ENCODE measurements at regions not wholly inside any gene's neighbourhood (a gene's known extent, or its start where the extent isn't known, plus 50 kb on each side); places are given as distances from the start of the nearest gene placed in this dataset.

DNA sequence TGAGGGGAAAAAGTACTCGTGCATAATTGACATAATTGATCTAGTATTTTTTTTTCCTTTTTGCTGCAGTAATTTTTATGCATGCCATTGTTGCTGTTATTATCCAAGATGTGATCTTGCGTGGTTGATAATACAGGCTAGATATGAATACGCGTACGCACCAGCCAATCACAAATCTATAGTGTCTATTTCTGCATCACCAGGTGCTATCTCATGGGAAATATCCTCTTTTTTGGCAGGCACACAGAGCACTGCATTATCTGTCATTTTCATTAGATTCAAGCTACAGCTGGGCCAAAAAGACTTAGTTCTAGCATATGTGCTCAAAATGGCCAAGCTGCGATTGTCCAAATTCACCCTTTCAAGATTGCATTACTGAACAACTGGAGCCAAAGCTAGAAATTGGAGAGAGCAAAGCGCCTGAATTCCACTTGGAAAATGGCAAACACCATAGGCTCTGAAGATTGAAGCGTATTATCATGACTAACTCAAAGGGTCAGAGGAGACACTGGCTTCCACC lies 181.1 kb downstream of the TSHZ3 start:
- no peaks in the 10 kb centered on the region for H3K4me1 ChIP-seq
- no peak for ATAC-seq
- FAIRE-seq, result no peak
- H3K9me3 ChIP-seq, result no peaks in the 10 kb centered on the region
- H3K27ac ChIP-seq, result no peak overlapping the region
- TF ChIP-seq SMC3 (IDR thresholded peaks at IDR 0.05) (no peak), GATA3 (IDR thresholded peaks at IDR 0.05; ENCODE audit: borderline replicate concordance) (no peak), EP300 (IDR thresholded peaks at IDR 0.05) (no peak), BHLHE40 (IDR thresholded peaks at IDR 0.05; ENCODE audit: low read depth, low read length) (no peak), MAZ (IDR thresholded peaks at IDR 0.05; ENCODE audit: borderline replicate concordance, low read depth, low read length) (no peak)
- TF ChIP-seq, protein P1, sequence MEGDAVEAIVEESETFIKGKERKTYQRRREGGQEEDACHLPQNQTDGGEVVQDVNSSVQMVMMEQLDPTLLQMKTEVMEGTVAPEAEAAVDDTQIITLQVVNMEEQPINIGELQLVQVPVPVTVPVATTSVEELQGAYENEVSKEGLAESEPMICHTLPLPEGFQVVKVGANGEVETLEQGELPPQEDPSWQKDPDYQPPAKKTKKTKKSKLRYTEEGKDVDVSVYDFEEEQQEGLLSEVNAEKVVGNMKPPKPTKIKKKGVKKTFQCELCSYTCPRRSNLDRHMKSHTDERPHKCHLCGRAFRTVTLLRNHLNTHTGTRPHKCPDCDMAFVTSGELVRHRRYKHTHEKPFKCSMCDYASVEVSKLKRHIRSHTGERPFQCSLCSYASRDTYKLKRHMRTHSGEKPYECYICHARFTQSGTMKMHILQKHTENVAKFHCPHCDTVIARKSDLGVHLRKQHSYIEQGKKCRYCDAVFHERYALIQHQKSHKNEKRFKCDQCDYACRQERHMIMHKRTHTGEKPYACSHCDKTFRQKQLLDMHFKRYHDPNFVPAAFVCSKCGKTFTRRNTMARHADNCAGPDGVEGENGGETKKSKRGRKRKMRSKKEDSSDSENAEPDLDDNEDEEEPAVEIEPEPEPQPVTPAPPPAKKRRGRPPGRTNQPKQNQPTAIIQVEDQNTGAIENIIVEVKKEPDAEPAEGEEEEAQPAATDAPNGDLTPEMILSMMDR (IDR thresholded peaks at IDR 0.05), result no peak
- TF ChIP-seq, protein P2, sequence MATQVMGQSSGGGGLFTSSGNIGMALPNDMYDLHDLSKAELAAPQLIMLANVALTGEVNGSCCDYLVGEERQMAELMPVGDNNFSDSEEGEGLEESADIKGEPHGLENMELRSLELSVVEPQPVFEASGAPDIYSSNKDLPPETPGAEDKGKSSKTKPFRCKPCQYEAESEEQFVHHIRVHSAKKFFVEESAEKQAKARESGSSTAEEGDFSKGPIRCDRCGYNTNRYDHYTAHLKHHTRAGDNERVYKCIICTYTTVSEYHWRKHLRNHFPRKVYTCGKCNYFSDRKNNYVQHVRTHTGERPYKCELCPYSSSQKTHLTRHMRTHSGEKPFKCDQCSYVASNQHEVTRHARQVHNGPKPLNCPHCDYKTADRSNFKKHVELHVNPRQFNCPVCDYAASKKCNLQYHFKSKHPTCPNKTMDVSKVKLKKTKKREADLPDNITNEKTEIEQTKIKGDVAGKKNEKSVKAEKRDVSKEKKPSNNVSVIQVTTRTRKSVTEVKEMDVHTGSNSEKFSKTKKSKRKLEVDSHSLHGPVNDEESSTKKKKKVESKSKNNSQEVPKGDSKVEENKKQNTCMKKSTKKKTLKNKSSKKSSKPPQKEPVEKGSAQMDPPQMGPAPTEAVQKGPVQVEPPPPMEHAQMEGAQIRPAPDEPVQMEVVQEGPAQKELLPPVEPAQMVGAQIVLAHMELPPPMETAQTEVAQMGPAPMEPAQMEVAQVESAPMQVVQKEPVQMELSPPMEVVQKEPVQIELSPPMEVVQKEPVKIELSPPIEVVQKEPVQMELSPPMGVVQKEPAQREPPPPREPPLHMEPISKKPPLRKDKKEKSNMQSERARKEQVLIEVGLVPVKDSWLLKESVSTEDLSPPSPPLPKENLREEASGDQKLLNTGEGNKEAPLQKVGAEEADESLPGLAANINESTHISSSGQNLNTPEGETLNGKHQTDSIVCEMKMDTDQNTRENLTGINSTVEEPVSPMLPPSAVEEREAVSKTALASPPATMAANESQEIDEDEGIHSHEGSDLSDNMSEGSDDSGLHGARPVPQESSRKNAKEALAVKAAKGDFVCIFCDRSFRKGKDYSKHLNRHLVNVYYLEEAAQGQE (IDR thresholded peaks at IDR 0.05), result no peak
- no peak for DNase-seq (ENCODE audit: low read depth in 1 of 2, low spot score in 1 of 2)
- WGBS (ENCODE audit: missing lambda C conversion rate), result 36% methylated on average over 8 of the region's 8 CpGs
- ChIA-PET POLR2A (no interaction called here), CTCF (interaction anchor here (0.7 to 1.3 kb wide), 3 partner anchors 12 to 43 kb away, joined by 3 read pairs; no protein-coding TSS in a partner anchor)
- H3K4me3 ChIP-seq, result no peak overlapping the region
- no peak overlapping the region for H3K4me2 ChIP-seq

DNA sequence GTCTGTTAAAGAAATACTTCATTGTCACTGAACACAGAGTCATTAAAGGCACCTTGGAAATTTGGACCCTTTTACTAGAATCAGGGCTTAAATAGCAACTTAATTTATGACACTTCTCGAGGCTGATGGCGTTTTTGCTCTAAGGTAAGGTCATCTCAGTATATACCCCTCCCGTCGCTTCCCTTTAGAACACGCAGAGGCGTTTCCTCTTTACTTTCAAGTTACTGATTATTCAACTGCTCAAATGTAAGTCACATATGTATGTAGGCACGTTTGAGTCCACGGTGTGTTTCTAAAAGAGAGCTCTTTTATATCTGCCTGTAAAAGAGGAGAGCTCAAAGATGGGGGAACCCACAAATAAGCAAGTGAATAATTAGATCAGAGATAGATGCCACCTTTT lies 181.5 kb downstream of the TSHZ3 start:
- no peak for DNase-seq (ENCODE audit: low read depth in 1 of 2, low spot score in 1 of 2)
- ChIA-PET POLR2A (no interaction called here), CTCF (interaction anchor here (0.7 to 1.3 kb wide), 3 partner anchors 11 to 42 kb away, joined by 3 read pairs; no protein-coding TSS in a partner anchor)
- H3K4me1 ChIP-seq, result no peaks in the 10 kb centered on the region
- no peak overlapping the region for H3K27ac ChIP-seq
- H3K4me3 ChIP-seq, result no peak overlapping the region
- WGBS (ENCODE audit: missing lambda C conversion rate), result 28% methylated on average over 8 of the region's 8 CpGs
- no peak for ATAC-seq
- no peak for FAIRE-seq
- no peak overlapping the region for H3K4me2 ChIP-seq
- no peaks in the 10 kb centered on the region for H3K9me3 ChIP-seq
- TF ChIP-seq PHF8 (IDR thresholded peaks at IDR 0.05; ENCODE audit: borderline replicate concordance, low read depth) (0 out of 2 replicates have a peak, but pooled peaks have one; percentile 17), RFX5 (IDR thresholded peaks at IDR 0.05) (no peak), CHD4 (IDR thresholded peaks at IDR 0.05; ENCODE audit: borderline replicate concordance) (no peak)
- TF ChIP-seq, protein P3, sequence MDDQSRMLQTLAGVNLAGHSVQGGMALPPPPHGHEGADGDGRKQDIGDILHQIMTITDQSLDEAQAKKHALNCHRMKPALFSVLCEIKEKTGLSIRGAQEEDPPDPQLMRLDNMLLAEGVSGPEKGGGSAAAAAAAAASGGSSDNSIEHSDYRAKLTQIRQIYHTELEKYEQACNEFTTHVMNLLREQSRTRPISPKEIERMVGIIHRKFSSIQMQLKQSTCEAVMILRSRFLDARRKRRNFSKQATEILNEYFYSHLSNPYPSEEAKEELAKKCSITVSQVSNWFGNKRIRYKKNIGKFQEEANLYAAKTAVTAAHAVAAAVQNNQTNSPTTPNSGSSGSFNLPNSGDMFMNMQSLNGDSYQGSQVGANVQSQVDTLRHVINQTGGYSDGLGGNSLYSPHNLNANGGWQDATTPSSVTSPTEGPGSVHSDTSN (IDR thresholded peaks at IDR 0.05), result no peak

DNA sequence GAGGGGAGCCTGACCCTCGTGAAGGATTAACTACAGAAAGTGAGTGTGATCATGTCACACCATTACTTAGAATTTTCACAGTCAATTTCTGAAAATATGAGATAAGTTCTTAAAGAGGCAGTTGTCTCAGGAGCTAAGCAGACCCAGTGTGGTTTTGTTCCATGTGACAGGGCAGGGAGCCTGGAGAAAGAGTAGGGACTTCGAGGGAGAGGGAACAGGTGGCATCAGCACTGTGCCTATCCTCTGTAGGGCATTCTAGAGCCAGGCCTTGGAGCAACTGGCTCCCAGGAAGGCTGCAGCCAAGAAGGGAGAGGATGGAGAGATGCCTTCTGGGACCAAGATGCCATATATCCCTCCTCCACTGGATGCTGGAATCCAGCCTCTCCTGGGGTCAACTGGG lies 183.0 kb downstream of the TSHZ3 start:
- no peak overlapping the region for H3K4me2 ChIP-seq
- H3K4me1 ChIP-seq, result no peaks in the 10 kb centered on the region
- H3K9me3 ChIP-seq, result no peaks in the 10 kb centered on the region
- 2% methylated on average over 2 of the region's 2 CpGs for WGBS (ENCODE audit: missing lambda C conversion rate)
- no peak overlapping the region for H3K27ac ChIP-seq
- H3K4me3 ChIP-seq, result no peak overlapping the region
- FAIRE-seq (no peak), DNase-seq (ENCODE audit: low read depth in 1 of 2, low spot score in 1 of 2) (no peak), ATAC-seq (no peak)
- POLR2A ChIA-PET, result no interaction called here
- CTCF ChIA-PET, result interaction anchor here (1.6 kb wide), 1 partner anchor 9 kb away, joined by 5 read pairs; no protein-coding TSS in a partner anchor
- TF ChIP-seq SMC3 (IDR thresholded peaks at IDR 0.05) (no peak), JUNB (IDR thresholded peaks at IDR 0.05) (no peak), RNF2 (IDR thresholded peaks at IDR 0.05; ENCODE audit: borderline replicate concordance, low read depth) (no peak), CBX2 (IDR thresholded peaks at IDR 0.05; ENCODE audit: borderline replicate concordance, low read depth) (no peak), ZSCAN20 (CRISPR knock-in tag; IDR thresholded peaks at IDR 0.05) (no peak), NPAS2 (CRISPR knock-in tag; IDR thresholded peaks at IDR 0.05; ENCODE audit: borderline replicate concordance) (no peak)
- TF ChIP-seq, protein P4, sequence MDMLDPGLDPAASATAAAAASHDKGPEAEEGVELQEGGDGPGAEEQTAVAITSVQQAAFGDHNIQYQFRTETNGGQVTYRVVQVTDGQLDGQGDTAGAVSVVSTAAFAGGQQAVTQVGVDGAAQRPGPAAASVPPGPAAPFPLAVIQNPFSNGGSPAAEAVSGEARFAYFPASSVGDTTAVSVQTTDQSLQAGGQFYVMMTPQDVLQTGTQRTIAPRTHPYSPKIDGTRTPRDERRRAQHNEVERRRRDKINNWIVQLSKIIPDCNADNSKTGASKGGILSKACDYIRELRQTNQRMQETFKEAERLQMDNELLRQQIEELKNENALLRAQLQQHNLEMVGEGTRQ (IDR thresholded peaks at IDR 0.05), result no peak
- TF ChIP-seq, protein P5, sequence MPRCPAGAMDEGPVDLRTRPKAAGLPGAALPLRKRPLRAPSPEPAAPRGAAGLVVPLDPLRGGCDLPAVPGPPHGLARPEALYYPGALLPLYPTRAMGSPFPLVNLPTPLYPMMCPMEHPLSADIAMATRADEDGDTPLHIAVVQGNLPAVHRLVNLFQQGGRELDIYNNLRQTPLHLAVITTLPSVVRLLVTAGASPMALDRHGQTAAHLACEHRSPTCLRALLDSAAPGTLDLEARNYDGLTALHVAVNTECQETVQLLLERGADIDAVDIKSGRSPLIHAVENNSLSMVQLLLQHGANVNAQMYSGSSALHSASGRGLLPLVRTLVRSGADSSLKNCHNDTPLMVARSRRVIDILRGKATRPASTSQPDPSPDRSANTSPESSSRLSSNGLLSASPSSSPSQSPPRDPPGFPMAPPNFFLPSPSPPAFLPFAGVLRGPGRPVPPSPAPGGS (IDR thresholded peaks at IDR 0.05), result no peak
- TF ChIP-seq, protein P6, sequence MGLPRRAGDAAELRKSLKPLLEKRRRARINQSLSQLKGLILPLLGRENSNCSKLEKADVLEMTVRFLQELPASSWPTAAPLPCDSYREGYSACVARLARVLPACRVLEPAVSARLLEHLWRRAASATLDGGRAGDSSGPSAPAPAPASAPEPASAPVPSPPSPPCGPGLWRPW (IDR thresholded peaks at IDR 0.05), result no peak
- TF ChIP-seq, protein P3 (IDR thresholded peaks at IDR 0.05), result no peak
